HK-2 (cell line): ENCODE measurements at regions not wholly inside any gene's neighbourhood (a gene's known extent, or its start where the extent isn't known, plus 50 kb on each side); places are given as distances from the start of the nearest gene placed in this dataset.
"Not testable (repeated sequence)": the region's sequence is repeated elsewhere in the genome, so short reads cannot be mapped to it uniquely, and the experiment has no call there.

ENCODE experiments used
- DNase-seq: peaks from one replicate; pipeline ENCODE4 v3.0.0-alpha.2; 2018; ENCODE audit not compliant: unreplicated experiment

GRCh38 chr21:22277341-22277740, 1279.1 kb downstream of the NCAM2 start:
- DNase-seq: no peak

- DNase-seq: no peak
These were observed 1280.2 kb downstream of the NCAM2 start for GRCh38 chr21:22278366-22278765.

GRCh38 chr21:22280851-22281250, 1282.6 kb downstream of the NCAM2 start:
- DNase-seq: no peak

- DNase-seq: no peak
These were observed 1290.8 kb downstream of the NCAM2 start for GRCh38 chr21:22288885-22289499.

- no peak for DNase-seq
These were observed 1293.9 kb downstream of the NCAM2 start for GRCh38 chr21:22292144-22292543.

GRCh38 chr21:22297575-22297974, 1299.4 kb downstream of the NCAM2 start:
- DNase-seq: no peak

- DNase-seq: no peak
These were observed 1313.7 kb downstream of the NCAM2 start for GRCh38 chr21:22311741-22312462.

- no peak for DNase-seq
These were observed 1316.8 kb downstream of the NCAM2 start for GRCh38 chr21:22314963-22315362.

- no peak for DNase-seq
These were observed 1321.2 kb downstream of the NCAM2 start for GRCh38 chr21:22319435-22319834.

- DNase-seq: no peak
These were observed 1344.7 kb downstream of the NCAM2 start for GRCh38 chr21:22342889-22343288.

- no peak for DNase-seq
These were observed 1345.1 kb downstream of the NCAM2 start for GRCh38 chr21:22343303-22343702.

GRCh38 chr21:22343721-22344120, 1345.5 kb downstream of the NCAM2 start:
- DNase-seq: no peak

GRCh38 chr21:22345624-22346023, 1347.4 kb downstream of the NCAM2 start:
- no peak for DNase-seq

- DNase-seq: no peak
These were observed 1348.4 kb downstream of the NCAM2 start for GRCh38 chr21:22346576-22346975.

GRCh38 chr21:22351076-22351475, 1352.9 kb downstream of the NCAM2 start:
- no peak for DNase-seq

GRCh38 chr21:22352088-22352487, 1353.9 kb downstream of the NCAM2 start:
- no peak for DNase-seq

GRCh38 chr21:22355949-22356348, 1357.7 kb downstream of the NCAM2 start:
- DNase-seq: no peak

- DNase-seq: no peak
These were observed 1358.5 kb downstream of the NCAM2 start for GRCh38 chr21:22356663-22357062.

GRCh38 chr21:22359599-22359998, 1361.4 kb downstream of the NCAM2 start:
- not testable (repeated sequence) for DNase-seq

GRCh38 chr21:22363504-22363903, 1365.3 kb downstream of the NCAM2 start:
- DNase-seq: no peak

GRCh38 chr21:22364163-22364562, 1366.0 kb downstream of the NCAM2 start:
- DNase-seq: no peak

GRCh38 chr21:22374218-22374969, 1376.2 kb downstream of the NCAM2 start:
- no peak for DNase-seq

GRCh38 chr21:22377795-22378194, 1379.6 kb downstream of the NCAM2 start:
- DNase-seq: not testable (repeated sequence)
